ENCODE measurements at regions not wholly inside any gene's neighbourhood (a gene's known extent, or its start where the extent isn't known, plus 50 kb on each side); places are given as distances from the start of the nearest gene placed in this dataset.
"Not testable (repeated sequence)": the region's sequence is repeated elsewhere in the genome, so short reads cannot be mapped to it uniquely, and the experiment has no call there.

DNA sequence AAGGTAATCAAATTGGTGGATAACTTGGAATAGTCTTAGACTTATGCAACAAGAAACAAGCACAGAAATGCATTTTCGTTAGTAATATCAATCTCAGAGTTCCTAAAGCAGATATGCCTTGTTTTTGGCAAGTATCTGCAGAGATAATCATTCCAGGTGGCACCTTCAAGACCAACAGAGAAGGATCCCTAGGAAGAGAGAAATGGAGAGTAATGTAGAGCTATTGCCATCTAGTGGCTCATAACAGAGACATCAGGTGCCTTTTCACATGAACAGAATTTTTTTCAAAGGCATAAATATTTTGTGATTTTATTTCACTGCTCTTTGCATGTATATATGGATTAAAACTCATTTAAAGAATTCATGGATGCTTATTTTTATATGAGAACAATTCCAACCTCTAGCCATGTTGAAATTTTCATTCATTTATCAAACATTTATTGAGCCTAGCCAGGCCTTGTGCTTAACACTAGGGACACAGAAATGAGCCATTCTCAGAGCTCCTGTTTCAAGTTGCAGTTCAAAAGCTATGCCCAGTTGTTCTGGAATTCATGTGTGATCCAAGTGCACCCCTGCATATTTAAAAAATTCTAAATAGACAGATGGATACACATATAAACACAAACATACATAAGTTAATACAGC, 117.5 kb upstream of the OR13F1 start:
- peak; percentile 37 for DNase-seq (ENCODE audit: low read depth)
- TF ChIP-seq, protein P1, sequence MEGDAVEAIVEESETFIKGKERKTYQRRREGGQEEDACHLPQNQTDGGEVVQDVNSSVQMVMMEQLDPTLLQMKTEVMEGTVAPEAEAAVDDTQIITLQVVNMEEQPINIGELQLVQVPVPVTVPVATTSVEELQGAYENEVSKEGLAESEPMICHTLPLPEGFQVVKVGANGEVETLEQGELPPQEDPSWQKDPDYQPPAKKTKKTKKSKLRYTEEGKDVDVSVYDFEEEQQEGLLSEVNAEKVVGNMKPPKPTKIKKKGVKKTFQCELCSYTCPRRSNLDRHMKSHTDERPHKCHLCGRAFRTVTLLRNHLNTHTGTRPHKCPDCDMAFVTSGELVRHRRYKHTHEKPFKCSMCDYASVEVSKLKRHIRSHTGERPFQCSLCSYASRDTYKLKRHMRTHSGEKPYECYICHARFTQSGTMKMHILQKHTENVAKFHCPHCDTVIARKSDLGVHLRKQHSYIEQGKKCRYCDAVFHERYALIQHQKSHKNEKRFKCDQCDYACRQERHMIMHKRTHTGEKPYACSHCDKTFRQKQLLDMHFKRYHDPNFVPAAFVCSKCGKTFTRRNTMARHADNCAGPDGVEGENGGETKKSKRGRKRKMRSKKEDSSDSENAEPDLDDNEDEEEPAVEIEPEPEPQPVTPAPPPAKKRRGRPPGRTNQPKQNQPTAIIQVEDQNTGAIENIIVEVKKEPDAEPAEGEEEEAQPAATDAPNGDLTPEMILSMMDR (IDR thresholded peaks at IDR 0.05; ENCODE audit: insufficient read depth, low read depth, low read length), result peak; percentile 62
- no peak overlapping the region for H3K4me3 ChIP-seq (ENCODE audit: low read depth, low read length)

DNA sequence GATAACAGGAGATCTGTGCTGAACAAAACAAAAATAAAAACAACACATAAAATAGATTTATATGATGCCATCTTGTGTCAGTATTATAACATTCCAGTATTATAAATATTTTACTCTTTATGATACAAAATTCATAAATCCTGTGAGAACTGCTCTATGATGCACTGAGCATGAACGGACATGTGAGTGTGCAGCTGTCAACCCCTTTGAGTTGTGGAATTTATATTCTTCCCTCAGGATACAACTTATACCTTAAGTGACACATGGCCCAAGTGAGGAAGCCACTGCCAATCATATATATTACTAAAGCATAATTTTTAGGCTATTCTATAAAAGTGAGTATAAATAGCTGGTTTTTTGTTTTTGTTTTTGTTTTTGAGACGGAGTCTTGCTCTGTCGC, 116.0 kb upstream of the OR13F1 start:
- no peak for DNase-seq (ENCODE audit: low read depth)
- no peak overlapping the region for H3K4me3 ChIP-seq (ENCODE audit: low read depth, low read length)
- TF ChIP-seq, protein P1 (IDR thresholded peaks at IDR 0.05; ENCODE audit: insufficient read depth, low read depth, low read length), result no peak

DNA sequence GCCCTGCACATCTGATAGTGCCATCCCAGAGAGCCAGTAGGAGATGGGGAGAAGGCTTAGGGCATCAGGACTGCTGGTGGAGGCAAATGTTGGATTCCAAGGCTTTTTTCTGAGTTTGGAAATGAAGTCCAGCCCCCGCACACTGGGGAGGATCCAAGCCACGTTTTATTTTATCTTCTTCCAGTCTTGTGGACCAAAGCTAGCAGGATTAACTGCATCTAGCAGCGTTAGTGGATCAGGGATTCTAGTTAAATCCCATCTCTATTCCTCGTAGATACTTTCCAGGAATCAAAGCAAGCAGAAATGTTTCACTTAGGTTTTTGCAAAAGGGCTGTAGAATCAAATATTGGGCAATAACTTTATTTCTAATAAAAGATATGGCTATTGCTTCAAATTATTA, 114.7 kb upstream of the OR13F1 start:
- H3K4me3 ChIP-seq (ENCODE audit: low read depth, low read length), result no peak overlapping the region
- TF ChIP-seq, protein P1 (IDR thresholded peaks at IDR 0.05; ENCODE audit: insufficient read depth, low read depth, low read length), result no peak
- DNase-seq (ENCODE audit: low read depth), result no peak

DNA sequence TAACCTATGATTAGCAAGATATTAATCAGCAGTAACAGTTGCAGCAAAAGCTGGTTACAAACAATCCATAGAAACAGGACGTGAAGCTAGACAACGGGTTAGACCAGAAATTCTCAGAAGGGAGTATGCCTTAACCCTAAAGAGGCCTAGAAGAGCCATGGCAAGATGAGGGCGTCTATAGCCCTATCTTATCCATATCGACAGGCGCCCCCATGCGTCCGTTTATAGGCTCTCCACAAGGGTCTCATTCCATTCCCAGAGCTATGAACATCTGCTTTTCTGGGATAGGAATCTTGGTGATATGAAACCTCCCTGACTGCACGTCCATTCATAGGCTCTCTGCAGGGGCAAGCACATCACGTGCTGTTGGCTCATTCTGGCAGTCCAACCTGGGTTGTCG, 109.2 kb upstream of the OR13F1 start:
- not testable (repeated sequence) for H3K4me3 ChIP-seq (ENCODE audit: low read depth, low read length); DNase-seq (ENCODE audit: low read depth)

DNA sequence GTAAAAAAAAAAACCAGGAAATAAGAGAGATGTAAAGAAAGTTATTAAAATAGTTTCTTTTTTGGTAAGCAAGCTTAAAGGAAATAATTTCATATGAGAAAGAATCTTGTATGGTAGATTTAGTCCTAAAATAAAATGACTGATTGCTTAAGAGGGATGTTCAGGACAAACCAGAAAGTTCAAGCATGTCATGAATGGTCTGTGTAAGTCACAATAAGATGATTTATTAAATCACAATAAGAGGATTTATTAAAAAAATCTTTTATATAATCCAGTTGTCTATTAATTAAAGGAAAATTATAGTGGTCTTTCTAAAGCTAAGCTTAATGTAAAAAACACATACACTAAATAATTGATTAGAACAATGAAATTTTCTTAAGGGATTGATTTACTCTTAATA, 91.8 kb upstream of the OR13F1 start:
- no peak for DNase-seq (ENCODE audit: low read depth)
- TF ChIP-seq, protein P1 (IDR thresholded peaks at IDR 0.05; ENCODE audit: insufficient read depth, low read depth, low read length), result no peak
- H3K4me3 ChIP-seq (ENCODE audit: low read depth, low read length), result no peak overlapping the region

DNA sequence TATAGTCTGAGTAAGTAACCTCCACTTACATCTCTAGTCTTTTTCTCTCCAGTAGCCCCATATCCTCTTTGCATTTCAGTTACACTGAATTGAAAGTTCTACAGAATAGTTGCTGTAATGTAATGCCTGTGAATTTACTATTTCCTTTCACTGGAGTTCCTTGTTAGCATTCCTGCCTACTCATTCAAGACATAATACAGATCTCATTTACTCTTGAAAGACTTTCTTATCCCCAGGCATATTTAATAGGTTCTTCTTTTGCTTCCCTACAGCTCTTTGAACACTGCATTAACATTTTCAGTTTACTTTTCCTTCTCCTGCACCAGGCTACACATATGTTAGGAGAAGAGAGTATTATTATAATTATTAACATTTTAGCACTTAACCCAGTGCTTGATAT, 87.6 kb upstream of the OR13F1 start:
- no peak overlapping the region for H3K4me3 ChIP-seq (ENCODE audit: low read depth, low read length)
- TF ChIP-seq, protein P1 (IDR thresholded peaks at IDR 0.05; ENCODE audit: insufficient read depth, low read depth, low read length), result no peak
- DNase-seq (ENCODE audit: low read depth), result no peak

DNA sequence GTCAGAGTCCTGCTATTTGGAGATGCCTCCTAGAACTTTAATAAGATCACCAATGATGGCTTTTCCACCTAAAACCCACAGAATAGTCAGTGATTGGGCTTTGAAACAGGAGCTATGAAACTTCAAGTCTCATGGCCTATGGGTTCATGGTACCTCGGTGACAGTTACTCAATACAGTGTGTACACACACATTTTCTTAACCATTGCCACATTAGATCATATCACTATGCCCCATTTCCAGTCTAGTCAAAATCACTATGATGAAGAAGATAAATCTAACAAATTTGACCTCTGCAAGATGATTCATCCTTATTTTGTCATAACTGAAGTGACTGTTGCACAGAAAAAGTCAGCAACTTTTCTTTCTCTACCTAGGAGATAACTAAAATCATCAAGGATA, 86.8 kb upstream of the OR13F1 start:
- no peak for DNase-seq (ENCODE audit: low read depth)
- TF ChIP-seq, protein P1 (IDR thresholded peaks at IDR 0.05; ENCODE audit: insufficient read depth, low read depth, low read length), result no peak
- H3K4me3 ChIP-seq (ENCODE audit: low read depth, low read length), result no peak overlapping the region

All from fibroblast of villous mesenchyme (primary cell).